ENCODE measurements at regions not wholly inside any gene's neighbourhood (a gene's known extent, or its start where the extent isn't known, plus 50 kb on each side); places are given as distances from the start of the nearest gene placed in this dataset.

- peak; percentile 85 to 93 for DNase-seq
Observed at GRCh38 chr3:72487078-72487765, 361.0 kb downstream of the SHQ1 start.

- DNase-seq = no peak
Observed at GRCh38 chr3:72485641-72486040, 362.6 kb downstream of the SHQ1 start.

- no peak for DNase-seq
Observed at GRCh38 chr3:72483554-72484104, 364.6 kb downstream of the SHQ1 start.

- peak; percentile 89 to 92 for DNase-seq
Observed at GRCh38 chr3:72482589-72483321, 365.5 kb downstream of the SHQ1 start.

GRCh38 chr3:72481542-72481941 lies 366.7 kb downstream of the SHQ1 start:
- DNase-seq = no peak

GRCh38 chr3:72480366-72480765 lies 367.9 kb downstream of the SHQ1 start:
- no peak for DNase-seq

- peak in 1 of 2 donors; percentile 65 for DNase-seq
Observed at GRCh38 chr3:72479651-72480215, 368.5 kb downstream of the SHQ1 start.

GRCh38 chr3:72476139-72476483 lies 372.1 kb downstream of the SHQ1 start:
- no peak for DNase-seq

GRCh38 chr3:72475258-72476138 lies 372.7 kb downstream of the SHQ1 start:
- DNase-seq = no peak

- DNase-seq = no peak
Observed at GRCh38 chr3:72474775-72475174, 373.5 kb downstream of the SHQ1 start.

- no peak for DNase-seq
Observed at GRCh38 chr3:72473156-72473555, 375.1 kb downstream of the SHQ1 start.

- DNase-seq = no peak
Observed at GRCh38 chr3:72470904-72471417, 377.3 kb downstream of the SHQ1 start.

GRCh38 chr3:72465853-72466252 lies 382.4 kb downstream of the SHQ1 start:
- DNase-seq = no peak

- DNase-seq = no peak
Observed at GRCh38 chr3:72463083-72463482, 385.2 kb downstream of the SHQ1 start.

- DNase-seq = no peak
Observed at GRCh38 chr3:72462595-72463011, 385.6 kb downstream of the SHQ1 start.

- no peak for DNase-seq
Observed at GRCh38 chr3:72461787-72462186, 386.5 kb downstream of the SHQ1 start.

GRCh38 chr3:72460205-72461174 lies 387.8 kb downstream of the SHQ1 start:
- DNase-seq = no peak

- no peak for DNase-seq
Observed at GRCh38 chr3:72459588-72459987, 388.7 kb downstream of the SHQ1 start.

GRCh38 chr3:72458375-72458774 lies 389.9 kb downstream of the SHQ1 start:
- no peak for DNase-seq

- no peak for DNase-seq
Observed at GRCh38 chr3:72454441-72454840, 393.8 kb downstream of the SHQ1 start.

- no peak for DNase-seq
Observed at GRCh38 chr3:72453706-72454105, 394.5 kb downstream of the SHQ1 start.
